Anterior cingulate cortex (tissue), 58 donors: ENCODE measurements at regions not wholly inside any gene's neighbourhood (a gene's known extent, or its start where the extent isn't known, plus 50 kb on each side); places are given as distances from the start of the nearest gene placed in this dataset.
"Not testable (repeated sequence)": the region's sequence is repeated elsewhere in the genome, so short reads cannot be mapped to it uniquely, and the experiment has no call there.

ENCODE experiments used
- DNase-seq, 58 donors: peaks; one replicate each; lab custom pipeline; 2025; lab: John Stamatoyannopoulos, UW

GRCh38 chr11:93608364-93608763 lies 53.1 kb upstream of the CEP295 start:
- peak in 2 of 58 donors; percentile 11 to 20 for DNase-seq

- no peak for DNase-seq
Observed at GRCh38 chr11:93606721-93607120, 54.8 kb upstream of the CEP295 start.

GRCh38 chr11:93606314-93606713 lies 55.2 kb upstream of the CEP295 start:
- DNase-seq: no peak

GRCh38 chr11:93605642-93606041 lies 55.8 kb upstream of the CEP295 start:
- no peak for DNase-seq

GRCh38 chr11:93604008-93604660 lies 57.3 kb upstream of the CEP295 start:
- DNase-seq: no peak

- no peak for DNase-seq
Observed at GRCh38 chr11:93603225-93604007, 58.1 kb upstream of the CEP295 start.

GRCh38 chr11:93596171-93596570 lies 53.0 kb upstream of the SMCO4 start:
- not testable (repeated sequence) for DNase-seq
